Stimulated activated CD8-positive, alpha-beta memory T cell treated with anti-CD3 and anti-CD28 coated beads, Interleukin-4, amount 100 ng/mL, for 4 hours (primary cell): ENCODE measurements at regions not wholly inside any gene's neighbourhood (a gene's known extent, or its start where the extent isn't known, plus 50 kb on each side); places are given as distances from the start of the nearest gene placed in this dataset.
"Not testable (repeated sequence)": the region's sequence is repeated elsewhere in the genome, so short reads cannot be mapped to it uniquely, and the experiment has no call there.

Experiments
- DNase-seq, 2 donors: peaks; one replicate each; pipeline ENCODE4 v3.0.0-alpha.2; 2020; ENCODE audit warnings: low read depth in 2 of 2, low spot score in 1 of 2

GRCh38 chr6:164087870-164088269, 673.4 kb downstream of the QKI start:
- DNase-seq: no peak

GRCh38 chr6:164087211-164087610, 672.7 kb downstream of the QKI start:
- no peak for DNase-seq

GRCh38 chr6:164086076-164086887, 671.8 kb downstream of the QKI start:
- no peak for DNase-seq

GRCh38 chr6:164085091-164086075, 670.9 kb downstream of the QKI start:
- DNase-seq: no peak

GRCh38 chr6:164079275-164079600, 664.7 kb downstream of the QKI start:
- DNase-seq: no peak

- DNase-seq: no peak
Measured at GRCh38 chr6:164078532-164079274, 664.2 kb downstream of the QKI start.

- DNase-seq: not testable (repeated sequence)
Measured at GRCh38 chr6:164076818-164077532, 662.5 kb downstream of the QKI start.

GRCh38 chr6:164075981-164076615, 661.6 kb downstream of the QKI start:
- DNase-seq: no peak

- no peak for DNase-seq
Measured at GRCh38 chr6:164072240-164072666, 657.7 kb downstream of the QKI start.

- no peak for DNase-seq
Measured at GRCh38 chr6:164069350-164069990, 655.0 kb downstream of the QKI start.

- DNase-seq: no peak
Measured at GRCh38 chr6:164068527-164068926, 654.0 kb downstream of the QKI start.

GRCh38 chr6:164066766-164067165, 652.2 kb downstream of the QKI start:
- DNase-seq: no peak

- no peak for DNase-seq
Measured at GRCh38 chr6:164066335-164066734, 651.8 kb downstream of the QKI start.

GRCh38 chr6:164063346-164063745, 648.8 kb downstream of the QKI start:
- DNase-seq: no peak

- no peak for DNase-seq
Measured at GRCh38 chr6:164062872-164063271, 648.4 kb downstream of the QKI start.

GRCh38 chr6:164057876-164058275, 643.4 kb downstream of the QKI start:
- no peak for DNase-seq

GRCh38 chr6:164051427-164051826, 636.9 kb downstream of the QKI start:
- DNase-seq: no peak

- DNase-seq: no peak
Measured at GRCh38 chr6:164049517-164049988, 635.0 kb downstream of the QKI start.

- DNase-seq: no peak
Measured at GRCh38 chr6:164048840-164049516, 634.5 kb downstream of the QKI start.
